ENCODE measurements at regions not wholly inside any gene's neighbourhood (a gene's known extent, or its start where the extent isn't known, plus 50 kb on each side); places are given as distances from the start of the nearest gene placed in this dataset.
"Not testable (repeated sequence)": the region's sequence is repeated elsewhere in the genome, so short reads cannot be mapped to it uniquely, and the experiment has no call there.

DNA sequence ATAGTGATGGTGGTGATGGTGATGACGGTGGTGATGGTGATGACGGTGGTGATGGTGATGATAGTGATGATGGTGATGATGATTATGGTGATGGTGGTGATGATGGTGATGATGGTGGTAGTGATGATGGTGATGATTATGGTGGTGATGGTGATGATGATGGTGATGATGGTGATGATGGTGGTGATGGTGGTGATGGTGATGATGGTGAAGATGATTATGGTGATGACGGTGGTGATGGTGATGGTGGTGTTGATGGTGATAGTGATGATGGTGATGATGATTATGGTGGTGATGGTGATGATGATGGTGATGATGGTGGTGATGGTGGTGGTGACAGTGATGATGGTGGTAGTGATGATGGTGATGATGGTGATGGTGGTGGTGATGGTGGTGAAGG is 149.2 kb upstream of the IRX1 start:
- no peak for DNase-seq (ENCODE audit: extremely low spot score)
- ChIA-PET POLR2A (no interaction called here), CTCF (no interaction called here)
- TF ChIP-seq FOXA1 (IDR thresholded peaks at IDR 0.05) (no peak), LEF1 (IDR thresholded peaks at IDR 0.05; ENCODE audit: borderline replicate concordance) (no peak), FOXM1 (IDR thresholded peaks at IDR 0.05; ENCODE audit: borderline replicate concordance) (no peak), SUZ12 (IDR thresholded peaks at IDR 0.05) (no peak), BHLHE40 (IDR thresholded peaks at IDR 0.05; ENCODE audit: borderline replicate concordance) (no peak), HDGF (IDR thresholded peaks at IDR 0.05; ENCODE audit: borderline replicate concordance) (no peak), TARDBP (IDR thresholded peaks at IDR 0.05) (no peak), NFRKB (IDR thresholded peaks at IDR 0.05) (no peak), L3MBTL2 (conservative IDR thresholded peaks at IDR 0.05) (no peak), CTBP1 (IDR thresholded peaks at IDR 0.05; ENCODE audit: borderline replicate concordance) (no peak), ZNF384 (IDR thresholded peaks at IDR 0.05) (no peak), SP1 (IDR thresholded peaks at IDR 0.05) (no peak), ELF4 (IDR thresholded peaks at IDR 0.05) (no peak)
- TF ChIP-seq, protein P1, sequence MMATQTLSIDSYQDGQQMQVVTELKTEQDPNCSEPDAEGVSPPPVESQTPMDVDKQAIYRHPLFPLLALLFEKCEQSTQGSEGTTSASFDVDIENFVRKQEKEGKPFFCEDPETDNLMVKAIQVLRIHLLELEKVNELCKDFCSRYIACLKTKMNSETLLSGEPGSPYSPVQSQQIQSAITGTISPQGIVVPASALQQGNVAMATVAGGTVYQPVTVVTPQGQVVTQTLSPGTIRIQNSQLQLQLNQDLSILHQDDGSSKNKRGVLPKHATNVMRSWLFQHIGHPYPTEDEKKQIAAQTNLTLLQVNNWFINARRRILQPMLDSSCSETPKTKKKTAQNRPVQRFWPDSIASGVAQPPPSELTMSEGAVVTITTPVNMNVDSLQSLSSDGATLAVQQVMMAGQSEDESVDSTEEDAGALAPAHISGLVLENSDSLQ (IDR thresholded peaks at IDR 0.05), result no peak

DNA sequence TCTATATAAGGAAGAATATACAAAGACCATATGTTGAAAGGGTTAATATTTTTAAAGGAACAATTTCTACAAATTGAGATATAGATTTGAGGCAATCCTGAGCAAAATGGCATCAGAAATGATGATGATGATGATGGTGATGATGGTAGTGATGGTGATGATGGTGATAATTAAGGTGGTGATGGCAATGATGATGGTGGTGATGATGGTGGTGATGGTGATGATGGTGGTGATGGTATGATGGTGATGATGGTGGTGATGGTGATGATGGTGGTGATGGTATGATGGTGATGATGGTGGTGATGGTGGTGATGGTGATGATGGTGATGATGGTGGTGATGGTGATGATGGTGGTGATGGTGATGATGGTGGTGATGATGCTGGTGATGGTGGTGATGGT is 150.1 kb upstream of the IRX1 start:
- DNase-seq (ENCODE audit: extremely low spot score); POLR2A ChIA-PET; CTCF ChIA-PET: not testable (repeated sequence)

DNA sequence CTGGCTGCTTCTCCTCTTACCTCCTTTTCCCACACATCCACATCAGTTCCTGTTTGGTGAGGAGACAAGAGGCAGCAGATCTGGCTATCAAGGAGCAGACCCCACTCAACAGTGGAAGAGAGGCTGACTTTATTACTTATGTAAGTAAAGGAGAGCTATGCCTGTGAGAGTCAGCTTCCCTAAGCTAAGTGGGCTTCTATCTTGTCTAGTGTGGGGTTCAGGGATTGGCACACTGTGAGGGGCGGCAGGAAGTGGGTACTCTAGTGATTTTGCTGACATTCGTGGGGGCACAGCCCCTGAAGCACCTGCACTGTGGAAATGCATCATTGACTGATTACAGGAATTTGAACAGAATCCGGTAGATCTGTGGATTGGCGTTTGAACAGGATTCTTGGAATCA is 163.5 kb upstream of the IRX1 start:
- no peak for DNase-seq (ENCODE audit: extremely low spot score)
- POLR2A ChIA-PET, result no interaction called here
- CTCF ChIA-PET, result interaction anchor here (0.7 kb wide), 1 partner anchor 880 kb away, joined by 3 read pairs; no protein-coding TSS in a partner anchor
- TF ChIP-seq TARDBP (IDR thresholded peaks at IDR 0.05), result no peak
- TF ChIP-seq HDGF (IDR thresholded peaks at IDR 0.05; ENCODE audit: borderline replicate concordance), result no peak
- TF ChIP-seq L3MBTL2 (conservative IDR thresholded peaks at IDR 0.05), result no peak
- TF ChIP-seq ZNF384 (IDR thresholded peaks at IDR 0.05), result no peak
- TF ChIP-seq NFRKB (IDR thresholded peaks at IDR 0.05), result no peak
- no peak for TF ChIP-seq LEF1 (IDR thresholded peaks at IDR 0.05; ENCODE audit: borderline replicate concordance)
- no peak for TF ChIP-seq BHLHE40 (IDR thresholded peaks at IDR 0.05; ENCODE audit: borderline replicate concordance)
- TF ChIP-seq FOXM1 (IDR thresholded peaks at IDR 0.05; ENCODE audit: borderline replicate concordance), result no peak
- no peak for TF ChIP-seq CTBP1 (IDR thresholded peaks at IDR 0.05; ENCODE audit: borderline replicate concordance)
- no peak for TF ChIP-seq ELF4 (IDR thresholded peaks at IDR 0.05)
- TF ChIP-seq SP1 (IDR thresholded peaks at IDR 0.05), result no peak
- TF ChIP-seq ARNT (IDR thresholded peaks at IDR 0.05), result no peak

DNA sequence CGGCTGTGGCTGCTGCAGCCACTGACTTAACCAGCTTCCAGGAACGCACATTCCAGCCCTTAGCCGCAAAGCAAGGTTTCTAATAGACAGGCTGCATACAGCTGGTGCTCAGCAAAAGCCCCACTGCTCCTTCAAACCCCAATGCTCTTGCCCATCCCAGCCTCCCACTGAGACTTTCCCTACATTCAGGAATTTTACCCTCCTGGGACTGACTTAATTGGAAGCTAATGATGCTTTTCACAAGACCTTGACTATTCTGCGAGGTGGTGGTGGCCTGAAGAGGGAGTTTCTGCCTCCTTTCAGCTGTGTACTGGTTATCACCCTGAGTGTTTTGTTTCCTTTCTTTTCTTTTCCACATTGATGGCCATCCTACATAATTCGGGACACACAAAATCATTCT is 164.9 kb upstream of the IRX1 start:
- ChIA-PET POLR2A (no interaction called here), CTCF (no interaction called here)
- no peak for DNase-seq (ENCODE audit: extremely low spot score)
- TF ChIP-seq, protein P1 (IDR thresholded peaks at IDR 0.05), result no peak
- TF ChIP-seq BHLHE40 (IDR thresholded peaks at IDR 0.05; ENCODE audit: borderline replicate concordance) (no peak), NFRKB (IDR thresholded peaks at IDR 0.05) (no peak), TARDBP (IDR thresholded peaks at IDR 0.05) (no peak), ZNF384 (IDR thresholded peaks at IDR 0.05) (no peak), FOXK2 (IDR thresholded peaks at IDR 0.05) (no peak), SUZ12 (IDR thresholded peaks at IDR 0.05) (no peak), SP1 (IDR thresholded peaks at IDR 0.05) (no peak), ELF4 (IDR thresholded peaks at IDR 0.05) (no peak), HDGF (IDR thresholded peaks at IDR 0.05; ENCODE audit: borderline replicate concordance) (no peak), LEF1 (IDR thresholded peaks at IDR 0.05; ENCODE audit: borderline replicate concordance) (no peak), ARNT (IDR thresholded peaks at IDR 0.05) (no peak), FOXA1 (IDR thresholded peaks at IDR 0.05) (no peak), L3MBTL2 (conservative IDR thresholded peaks at IDR 0.05) (no peak), CTBP1 (IDR thresholded peaks at IDR 0.05; ENCODE audit: borderline replicate concordance) (no peak), FOXM1 (IDR thresholded peaks at IDR 0.05; ENCODE audit: borderline replicate concordance) (no peak)

DNA sequence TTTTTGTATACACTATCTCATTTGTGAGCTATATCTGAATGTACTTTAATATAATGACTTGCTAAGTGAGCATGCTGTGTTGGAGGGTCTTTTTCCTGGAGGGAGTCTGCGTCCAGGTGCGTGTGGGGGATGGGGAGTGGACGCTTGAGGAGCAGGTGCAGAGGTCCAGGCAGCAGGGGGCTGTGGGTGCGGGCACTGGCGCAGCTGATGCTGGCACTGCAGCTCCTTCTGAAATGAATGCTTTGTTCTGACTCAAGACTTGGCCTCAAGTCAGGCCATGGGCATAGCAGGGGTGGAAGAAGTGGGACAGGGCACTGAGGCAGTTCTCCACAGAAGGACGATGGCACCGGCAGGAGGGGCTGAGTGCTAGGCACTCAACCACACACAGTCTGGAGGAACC is 165.7 kb upstream of the IRX1 start:
- CTCF ChIA-PET, result no interaction called here

DNA sequence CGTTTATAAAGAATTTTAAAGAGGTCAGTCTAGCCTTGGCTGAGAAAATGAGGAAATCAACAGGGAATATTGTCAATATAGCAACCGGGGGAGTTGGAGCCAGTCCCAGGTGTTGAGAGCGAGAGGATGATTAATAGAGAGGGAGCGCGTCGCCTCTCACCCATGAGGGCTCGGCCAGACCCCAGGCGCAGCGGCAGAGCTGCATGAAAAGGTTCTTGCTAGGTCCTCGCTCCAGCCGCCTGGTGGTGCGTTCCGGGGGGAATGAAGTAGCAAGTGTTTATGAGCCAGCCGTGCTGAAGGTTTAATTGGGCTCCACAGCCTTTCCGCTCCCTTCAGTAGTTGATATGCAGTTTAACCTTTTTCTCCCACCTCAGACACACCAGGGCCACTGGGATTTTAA is 167.3 kb upstream of the IRX1 start:
- ChIA-PET POLR2A (no interaction called here), CTCF (no interaction called here)
- no peak for TF ChIP-seq LEF1 (IDR thresholded peaks at IDR 0.05; ENCODE audit: borderline replicate concordance)
- no peak for TF ChIP-seq BHLHE40 (IDR thresholded peaks at IDR 0.05; ENCODE audit: borderline replicate concordance)
- TF ChIP-seq CTBP1 (IDR thresholded peaks at IDR 0.05; ENCODE audit: borderline replicate concordance), result no peak
- TF ChIP-seq FOXM1 (IDR thresholded peaks at IDR 0.05; ENCODE audit: borderline replicate concordance), result no peak
- TF ChIP-seq ZNF384 (IDR thresholded peaks at IDR 0.05), result no peak
- no peak for TF ChIP-seq NFRKB (IDR thresholded peaks at IDR 0.05)
- TF ChIP-seq FOXA1 (IDR thresholded peaks at IDR 0.05), result no peak
- TF ChIP-seq L3MBTL2 (conservative IDR thresholded peaks at IDR 0.05), result no peak
- TF ChIP-seq TARDBP (IDR thresholded peaks at IDR 0.05), result no peak
- no peak for TF ChIP-seq SUZ12 (IDR thresholded peaks at IDR 0.05)
- no peak for TF ChIP-seq SP1 (IDR thresholded peaks at IDR 0.05)
- no peak for TF ChIP-seq HDGF (IDR thresholded peaks at IDR 0.05; ENCODE audit: borderline replicate concordance)
- TF ChIP-seq, protein P1 (IDR thresholded peaks at IDR 0.05), result no peak
- no peak for TF ChIP-seq ELF4 (IDR thresholded peaks at IDR 0.05)
- no peak for TF ChIP-seq ARNT (IDR thresholded peaks at IDR 0.05)
- no peak for DNase-seq (ENCODE audit: extremely low spot score)

More for the DNA sequence above, 165.7 kb upstream of the IRX1 start:
- DNase-seq (ENCODE audit: extremely low spot score), result no peak
- POLR2A ChIA-PET, result no interaction called here
- TF ChIP-seq ELF4 (IDR thresholded peaks at IDR 0.05) (no peak), BHLHE40 (IDR thresholded peaks at IDR 0.05; ENCODE audit: borderline replicate concordance) (no peak), FOXM1 (IDR thresholded peaks at IDR 0.05; ENCODE audit: borderline replicate concordance) (no peak), FOXK2 (IDR thresholded peaks at IDR 0.05) (no peak), ZNF384 (IDR thresholded peaks at IDR 0.05) (no peak), TARDBP (IDR thresholded peaks at IDR 0.05) (no peak), CTBP1 (IDR thresholded peaks at IDR 0.05; ENCODE audit: borderline replicate concordance) (no peak), NFRKB (IDR thresholded peaks at IDR 0.05) (no peak), SP1 (IDR thresholded peaks at IDR 0.05) (no peak), LEF1 (IDR thresholded peaks at IDR 0.05; ENCODE audit: borderline replicate concordance) (no peak), FOXA1 (IDR thresholded peaks at IDR 0.05) (no peak), L3MBTL2 (conservative IDR thresholded peaks at IDR 0.05) (no peak), SUZ12 (IDR thresholded peaks at IDR 0.05) (no peak)
- TF ChIP-seq, protein P1 (IDR thresholded peaks at IDR 0.05), result no peak

Data from HEK293T (cell line).